GM10266 (cell line): ENCODE measurements at regions not wholly inside any gene's neighbourhood (a gene's known extent, or its start where the extent isn't known, plus 50 kb on each side); places are given as distances from the start of the nearest gene placed in this dataset.

ENCODE experiments used
- DNase-seq: peaks from one replicate; pipeline ENCODE4 v3.0.0; 2012; ENCODE audit errors: extremely low spot score
- CTCF ChIP-seq: IDR thresholded peaks from 2 replicates; pipeline ENCODE4 v1.5.1; 2012; ENCODE audit warnings: mild to moderate bottlenecking, low read depth; ENCODE audit not compliant: control insufficient read depth, insufficient read depth; ENCODE audit errors: missing control alignments

GRCh38 chr4:10965196-10965595 is 280.6 kb upstream of the CLNK start:
- TF ChIP-seq CTCF: no peak
- DNase-seq: no peak

DNA sequence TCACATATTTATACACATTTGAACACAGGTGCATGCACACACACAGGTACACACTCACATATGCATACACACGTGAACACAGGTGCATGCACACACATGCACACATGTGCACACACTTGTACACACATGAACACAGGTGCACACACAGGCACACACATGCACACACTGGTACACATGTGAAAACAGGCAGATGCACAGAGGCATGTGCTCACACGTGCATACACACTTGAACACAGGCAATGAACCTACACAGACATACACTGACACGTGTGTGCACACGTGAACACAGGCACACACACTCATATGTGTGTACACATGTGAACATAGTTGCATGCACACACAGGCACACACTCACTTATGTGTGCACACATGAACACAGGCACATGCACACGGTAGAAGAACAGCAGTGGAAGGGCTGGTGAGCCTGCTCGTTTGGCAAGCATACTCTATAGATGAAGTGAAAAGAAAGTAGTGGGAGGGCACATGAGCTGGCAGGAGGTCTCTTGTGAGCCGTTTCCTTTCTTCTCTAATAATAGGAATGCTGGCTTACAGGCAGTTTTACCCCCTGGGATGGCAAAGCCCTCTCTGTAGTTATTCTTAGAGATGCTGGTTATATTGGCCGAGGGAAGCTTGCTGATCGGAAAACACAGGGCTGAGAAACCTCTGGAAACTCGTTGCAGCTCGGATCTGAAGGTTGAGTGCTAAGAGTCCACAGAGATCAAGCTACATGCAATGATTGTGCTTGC is 279.6 kb upstream of the CLNK start:
- DNase-seq: no peak
- no peak for TF ChIP-seq CTCF

DNA sequence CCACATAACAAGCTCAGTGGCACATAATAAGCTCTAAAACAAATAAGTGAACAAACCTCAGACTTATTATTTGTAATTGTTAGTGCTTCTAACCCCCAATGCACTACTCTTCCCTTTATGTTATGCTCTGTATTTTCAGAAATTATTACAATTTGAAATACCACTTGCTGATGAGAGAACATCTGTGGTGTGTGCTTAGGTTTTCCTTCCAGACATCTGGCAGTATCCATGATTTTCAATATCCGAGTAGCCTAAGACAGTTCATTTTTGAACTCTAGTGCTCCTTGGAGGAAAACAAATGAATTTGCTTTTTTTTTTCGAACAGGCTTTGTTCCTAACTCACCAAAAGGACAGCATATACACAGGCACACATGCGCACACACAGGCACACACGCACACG is 278.7 kb upstream of the CLNK start:
- TF ChIP-seq CTCF: no peak
- no peak for DNase-seq

- TF ChIP-seq CTCF: no peak
- no peak for DNase-seq
Measured at GRCh38 chr4:10962246-10962645, 277.7 kb upstream of the CLNK start.

DNA sequence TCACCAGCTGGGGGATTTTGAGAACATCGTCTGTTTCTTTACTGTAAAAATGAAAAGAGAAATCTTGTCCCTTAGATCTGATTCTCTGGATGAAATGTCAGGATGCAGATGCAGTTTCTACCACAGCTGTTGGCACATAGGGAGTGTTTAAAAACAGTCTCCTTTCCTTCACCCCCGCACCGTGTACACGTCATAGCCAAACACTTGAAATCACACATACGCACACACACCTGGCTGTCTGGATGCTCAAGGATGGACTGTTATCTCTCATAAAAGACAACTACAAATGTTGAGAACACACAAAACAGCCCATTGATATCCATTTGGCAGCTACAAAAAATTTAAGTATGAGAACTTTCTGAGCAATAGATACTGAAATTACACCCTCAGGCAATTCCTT is 275.8 kb upstream of the CLNK start:
- no peak for DNase-seq
- no peak for TF ChIP-seq CTCF

DNA sequence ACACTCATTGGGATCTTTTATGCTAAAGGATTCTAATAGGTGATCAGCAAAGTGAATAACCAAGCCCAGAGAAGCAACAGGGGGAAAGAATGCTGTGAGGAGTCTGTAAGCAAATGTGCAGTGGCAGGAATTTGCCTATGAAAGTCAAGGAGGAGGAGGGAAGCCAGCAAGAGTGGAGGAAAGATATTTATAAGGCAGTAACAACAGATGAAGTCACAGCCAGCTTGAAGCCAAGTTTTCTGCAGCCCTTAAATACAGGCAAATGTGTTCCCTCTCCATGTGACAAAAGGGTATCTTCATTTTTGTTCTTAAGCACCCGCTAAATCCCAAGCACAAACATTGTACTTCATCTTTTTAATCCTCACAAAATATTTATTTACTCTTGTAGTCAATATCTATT is 275.0 kb upstream of the CLNK start:
- no peak for TF ChIP-seq CTCF
- no peak for DNase-seq

DNA sequence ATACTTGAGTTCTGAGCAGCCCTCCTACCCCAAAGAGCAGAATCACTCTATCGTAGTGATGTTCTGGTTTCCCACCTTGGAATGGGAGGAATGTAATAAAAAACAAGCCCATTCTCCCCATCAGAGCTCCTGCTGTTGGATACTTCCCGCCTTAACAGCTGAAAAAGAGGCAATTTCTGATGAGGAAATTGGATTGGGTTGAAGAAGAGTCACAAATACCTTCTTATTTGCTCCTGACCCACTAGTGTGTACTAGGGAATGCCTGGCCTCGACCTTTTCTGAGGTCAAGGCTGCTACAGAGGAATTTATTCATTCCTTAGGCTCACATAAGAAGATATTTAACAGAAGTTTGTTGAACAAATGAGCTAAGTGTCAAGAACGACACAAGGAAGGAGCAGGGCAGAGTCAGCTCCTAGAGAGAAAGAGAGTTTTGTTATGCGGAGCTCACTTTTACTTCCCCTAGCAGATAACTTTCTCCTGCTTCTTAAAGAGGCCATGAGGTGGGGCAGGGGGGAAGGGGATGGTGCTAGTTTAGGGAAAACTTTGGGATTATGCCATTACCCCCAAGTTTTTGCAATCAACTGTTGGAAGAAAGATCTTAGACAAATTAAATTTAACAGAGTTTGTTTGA is 273.8 kb upstream of the CLNK start:
- no peak for TF ChIP-seq CTCF
- DNase-seq: no peak
